HL-60/S4 treated with phorbol 12-myristate 13-acetate at 8.2 ng/mL for 4 days and 3 days (cell line): ENCODE measurements at regions not wholly inside any gene's neighbourhood (a gene's known extent, or its start where the extent isn't known, plus 50 kb on each side); places are given as distances from the start of the nearest gene placed in this dataset.
"Not testable (repeated sequence)": the region's sequence is repeated elsewhere in the genome, so short reads cannot be mapped to it uniquely, and the experiment has no call there.

Source experiments
- in situ Hi-C: fragments of 300-500 bp; cut with MboI; formaldehyde crosslinking; loops from 2 replicates; pipeline ENCODE4 v1.15.0; 2022; ENCODE audit warnings: low sequenced_read_pairs

- in situ Hi-C loops, result no loop called here
Observed at GRCh38 chr19:33866696-33867095, 70.0 kb downstream of the KCTD15 start.

GRCh38 chr19:33868076-33868735, 71.5 kb downstream of the KCTD15 start:
- in situ Hi-C loops, result no loop called here

- in situ Hi-C loops, result no loop called here
Observed at GRCh38 chr19:33868788-33869412, 72.2 kb downstream of the KCTD15 start.

- in situ Hi-C loops, result not testable (repeated sequence)
Observed at GRCh38 chr19:33870298-33870932, 73.7 kb downstream of the KCTD15 start.

GRCh38 chr19:33871605-33872004, 74.9 kb downstream of the KCTD15 start:
- in situ Hi-C loops, result no loop called here

GRCh38 chr19:33872445-33873320, 76.0 kb downstream of the KCTD15 start:
- in situ Hi-C loops, result no loop called here

- in situ Hi-C loops, result no loop called here
Observed at GRCh38 chr19:33875071-33875470, 78.4 kb downstream of the KCTD15 start.

GRCh38 chr19:33876192-33876591, 79.5 kb downstream of the KCTD15 start:
- in situ Hi-C loops, result no loop called here

GRCh38 chr19:33878030-33878544, 81.4 kb downstream of the KCTD15 start:
- in situ Hi-C loops, result no loop called here

- in situ Hi-C loops, result no loop called here
Observed at GRCh38 chr19:33878910-33879810, 82.5 kb downstream of the KCTD15 start.

- in situ Hi-C loops, result no loop called here
Observed at GRCh38 chr19:33879818-33880575, 83.3 kb downstream of the KCTD15 start.

GRCh38 chr19:33883859-33884519, 87.3 kb downstream of the KCTD15 start:
- in situ Hi-C loops, result no loop called here

GRCh38 chr19:33885236-33885635, 88.6 kb downstream of the KCTD15 start:
- in situ Hi-C loops, result no loop called here

GRCh38 chr19:33887891-33888290, 91.2 kb downstream of the KCTD15 start:
- in situ Hi-C loops, result no loop called here

- in situ Hi-C loops, result no loop called here
Observed at GRCh38 chr19:33888665-33889064, 92.0 kb downstream of the KCTD15 start.

GRCh38 chr19:33890569-33890968, 93.9 kb downstream of the KCTD15 start:
- in situ Hi-C loops, result no loop called here

- in situ Hi-C loops, result no loop called here
Observed at GRCh38 chr19:33891773-33892172, 95.1 kb downstream of the KCTD15 start.

GRCh38 chr19:33894787-33895186, 98.1 kb downstream of the KCTD15 start:
- in situ Hi-C loops, result no loop called here

- in situ Hi-C loops, result no loop called here
Observed at GRCh38 chr19:33895366-33895765, 98.7 kb downstream of the KCTD15 start.
